Endothelial cell of umbilical vein (primary cell): ENCODE measurements at regions not wholly inside any gene's neighbourhood (a gene's known extent, or its start where the extent isn't known, plus 50 kb on each side); places are given as distances from the start of the nearest gene placed in this dataset.

Source experiments
- BruUV-seq: library from RNA; stranded (reverse); fragments of 400-500 nt; replicated peaks from 2 replicates; lab custom pipeline; 2021; lab: Mats Ljungman, UMichigan
- CTCF ChIA-PET: fragments of 300-600, 350-600 bp; sonication (Branson Sonifier 250); formaldehyde crosslinking; loops from one replicate; lab custom pipeline; 2021; ENCODE audit warnings: antibody characterized with exemption, inconsistent platforms; lab: Charles Lee
- POLR2A ChIA-PET: fragments of 300-600, 350-600 bp; sonication (Branson Sonifier 250); formaldehyde crosslinking; loops from one replicate; lab custom pipeline; 2021; ENCODE audit warnings: antibody characterized with exemption, inconsistent platforms; lab: Charles Lee
- DNase-seq: peaks from one replicate; pipeline ENCODE4 v3.0.0-alpha.2; 2011; ENCODE audit warnings: low read depth, low spot score
- FAIRE-seq: peaks from 2 replicates; lab custom pipeline; 2011; peaks lifted over from hg19 to GRCh38; lab: Jason Lieb, UNC
- H2AFZ ChIP-seq: 2 replicates; pipeline ENCODE4 v1.6.0; 2012; ENCODE audit warnings: low read depth, low read length, control low read depth, inconsistent platforms
- H3K27ac ChIP-seq: 2 replicates; pipeline ENCODE4 v1.5.1; 2011; ENCODE audit warnings: low read depth, mild to moderate bottlenecking, control low read depth, low read length, moderate library complexity; ENCODE audit not compliant: insufficient read depth
- H3K27me3 ChIP-seq, 2 experiments: 2 replicates each; pipeline versions ENCODE4 v1.6.0 to v1.6.1; 2011; ENCODE audit warnings: low read length in 2 of 2, mixed read lengths in 1 of 2; ENCODE audit not compliant: control insufficient read depth in 2 of 2, insufficient read depth in 2 of 2
- H3K36me3 ChIP-seq, 2 experiments: 2 replicates in 1 of 2; 3 replicates in 1 of 2; pipeline ENCODE4 v1.5.1; 2011; ENCODE audit warnings: low read length in 2 of 2, mild to moderate bottlenecking in 1 of 2, moderate library complexity in 1 of 2; ENCODE audit not compliant: control insufficient read depth in 2 of 2, insufficient read depth in 2 of 2; ENCODE audit errors: extremely low read depth in 1 of 2
- H3K4me1 ChIP-seq: 3 replicates; pipeline ENCODE4 v1.5.1; 2011; ENCODE audit warnings: mild to moderate bottlenecking, low read length; ENCODE audit not compliant: control insufficient read depth, insufficient read depth; ENCODE audit errors: extremely low read depth
- H3K4me2 ChIP-seq: 2 replicates; pipeline ENCODE4 v1.6.1; 2011; ENCODE audit warnings: low read length, control low read depth, mixed read lengths; ENCODE audit not compliant: insufficient read depth
- H3K4me3 ChIP-seq, 3 experiments: fragments of 200-600 bp in 1 of 3; sonication (generic), shearing (Covaris generic) in 1 of 3; replicated peaks in 1 of 3; 2 replicates each; pipeline ENCODE4 v1.5.1; 2011 to 2016; ENCODE audit warnings: control low read depth in 3 of 3, low read length in 3 of 3, mild to moderate bottlenecking in 2 of 3, inconsistent platforms in 1 of 3, low read depth in 1 of 3, moderate library complexity in 1 of 3; ENCODE audit not compliant: insufficient read depth in 1 of 3
- H3K79me2 ChIP-seq: 2 replicates; pipeline ENCODE4 v1.6.0; 2012; ENCODE audit warnings: low read length, inconsistent platforms; ENCODE audit not compliant: control insufficient read depth, insufficient read depth
- H3K9ac ChIP-seq: replicated peaks from 2 replicates; pipeline ENCODE3; 2011; ENCODE audit warnings: low read length, control low read depth; ENCODE audit not compliant: insufficient read depth; ENCODE audit errors: extremely low read depth
- H3K9me1 ChIP-seq: replicated peaks from 3 replicates; pipeline ENCODE4 v1.6.0; 2011; ENCODE audit warnings: mild to moderate bottlenecking, low read length; ENCODE audit not compliant: control insufficient read depth, insufficient read depth; ENCODE audit errors: extremely low read depth
- H3K9me3 ChIP-seq: replicated peaks from 2 replicates; pipeline ENCODE4 v1.5.1; 2012; ENCODE audit warnings: low read length, inconsistent platforms; ENCODE audit not compliant: control insufficient read depth, insufficient read depth
- H4K20me1 ChIP-seq: replicated peaks from 2 replicates; pipeline ENCODE3; 2011; ENCODE audit warnings: mild to moderate bottlenecking, low read length; ENCODE audit not compliant: control insufficient read depth, insufficient read depth; ENCODE audit errors: extremely low read depth
- EZH2 ChIP-seq: IDR thresholded peaks from 2 replicates; pipeline ENCODE4 v1.6.1; 2012; ENCODE audit warnings: borderline replicate concordance, low read depth, mild to moderate bottlenecking, moderate library complexity, low read length, inconsistent platforms; ENCODE audit not compliant: severe bottlenecking
- JUN ChIP-seq: IDR thresholded peaks from 2 replicates; pipeline ENCODE4 v1.6.1; 2011; ENCODE audit warnings: borderline replicate concordance, low read depth; ENCODE audit not compliant: insufficient read length, insufficient read depth
- MYC ChIP-seq: IDR thresholded peaks from one replicate; pipeline ENCODE4 v1.6.1; 2011; ENCODE audit warnings: mild to moderate bottlenecking, low read depth, low read length
- POLR2A ChIP-seq: IDR thresholded peaks from 2 replicates; pipeline ENCODE4 v1.6.1; 2012; ENCODE audit warnings: low read depth, mild to moderate bottlenecking, control low read depth, low read length
- POLR2AphosphoS5 ChIP-seq: IDR thresholded peaks from 2 replicates; pipeline ENCODE4 v1.6.1; 2012; ENCODE audit warnings: low read depth, mild to moderate bottlenecking, control low read depth, low read length, moderate library complexity; ENCODE audit not compliant: insufficient read depth
- dilution Hi-C: fragments of 300-500 bp; cut with MboI; formaldehyde crosslinking; loops from one replicate; pipeline ENCODE4 v1.15.0; 2019; ENCODE audit warnings: low sequenced_read_pairs; ENCODE audit not compliant: extremely low pct_ligation_motif_present
- intact Hi-C: fragments of 100-400 bp; cut with micrococcal nuclease; formaldehyde crosslinking; loops from one replicate; pipeline ENCODE4 v1.10.0; 2022

DNA sequence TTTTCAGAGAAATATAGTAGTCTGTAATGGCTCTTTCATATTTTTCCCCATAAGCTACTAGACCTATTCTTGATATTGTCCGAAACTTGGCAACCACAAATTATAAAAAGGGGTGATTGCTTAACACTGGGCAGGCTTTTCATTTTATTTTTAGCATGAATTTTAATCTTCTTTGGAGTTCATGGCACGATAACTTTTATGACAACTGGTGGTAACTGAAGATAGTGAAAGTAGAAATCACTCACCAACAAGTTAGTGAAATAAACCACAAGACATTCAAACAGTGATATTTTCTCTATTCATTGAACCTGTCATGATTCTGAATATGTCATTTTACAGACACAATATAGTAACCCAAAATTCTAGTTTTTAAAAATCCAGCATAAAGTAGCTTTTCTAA is 213.9 kb downstream of the PRDM9 start:
- H3K4me1 ChIP-seq = no peaks in the 10 kb centered on the region
- H3K36me3 ChIP-seq = no peaks in the 10 kb centered on the region
- intact Hi-C loops = no loop called here
- POLR2A ChIA-PET = no interaction called here
- no peaks in the 10 kb centered on the region for H3K9me1 ChIP-seq
- no peaks in the 10 kb centered on the region for H3K9me3 ChIP-seq
- H4K20me1 ChIP-seq = no peaks in the 10 kb centered on the region
- H3K27ac ChIP-seq = no peak overlapping the region
- no peak overlapping the region for H3K4me3 ChIP-seq
- no peak for TF ChIP-seq EZH2
- no peak for TF ChIP-seq MYC
- no peak for TF ChIP-seq POLR2AphosphoS5
- no peak for TF ChIP-seq POLR2A
- no peak for TF ChIP-seq JUN
- no TSS peak for BruUV-seq
- no peak for FAIRE-seq
- H3K79me2 ChIP-seq = no peaks in the 10 kb centered on the region
- H3K4me2 ChIP-seq = no peak overlapping the region
- no peak overlapping the region for H3K9ac ChIP-seq
- CTCF ChIA-PET = no interaction called here
- DNase-seq = no peak
- H3K27me3 ChIP-seq = no peaks in the 10 kb centered on the region
- H2AFZ ChIP-seq = no peak overlapping the region
- dilution Hi-C loops = no loop called here

DNA sequence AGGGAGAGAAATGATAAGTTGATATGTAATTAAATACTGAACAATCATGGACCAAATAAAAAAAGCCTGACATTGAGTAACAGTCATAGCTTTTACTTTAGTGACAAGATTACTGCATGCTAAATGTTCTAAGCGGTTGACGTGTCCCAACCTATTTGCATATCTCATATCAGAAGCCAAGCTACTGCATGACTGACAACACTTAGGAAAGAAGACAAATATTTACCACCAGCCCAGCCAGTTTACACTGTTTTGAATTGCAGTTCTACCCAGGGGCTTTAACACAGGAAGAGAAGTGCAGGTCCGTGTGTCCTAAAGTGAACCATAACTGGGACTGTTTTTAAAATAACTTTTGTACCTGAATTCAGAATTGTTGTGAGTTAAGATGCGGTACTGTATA is 219.9 kb downstream of the PRDM9 start:
- dilution Hi-C loops = no loop called here
- H3K79me2 ChIP-seq = no peaks in the 10 kb centered on the region
- FAIRE-seq = no peak
- no TSS peak for BruUV-seq
- H3K36me3 ChIP-seq = no peaks in the 10 kb centered on the region
- TF ChIP-seq POLR2AphosphoS5 = no peak
- TF ChIP-seq MYC = no peak
- ChIA-PET CTCF (no interaction called here), POLR2A (no interaction called here)
- H3K27ac ChIP-seq = no peak overlapping the region
- DNase-seq = no peak
- H3K27me3 ChIP-seq = no peaks in the 10 kb centered on the region
- no peak overlapping the region for H3K4me2 ChIP-seq
- H3K4me1 ChIP-seq = no peaks in the 10 kb centered on the region
- no peak overlapping the region for H3K9ac ChIP-seq
- H2AFZ ChIP-seq = no peak overlapping the region
- H4K20me1 ChIP-seq = no peaks in the 10 kb centered on the region
- no peak overlapping the region for H3K4me3 ChIP-seq
- intact Hi-C loops = no loop called here
- no peaks in the 10 kb centered on the region for H3K9me1 ChIP-seq
- peaks cover 1% of the 10 kb centered on the region for H3K9me3 ChIP-seq
